NAMALWA (cell line): ENCODE measurements at regions not wholly inside any gene's neighbourhood (a gene's known extent, or its start where the extent isn't known, plus 50 kb on each side); places are given as distances from the start of the nearest gene placed in this dataset.

Experiments
- DNase-seq: peaks from one replicate; pipeline ENCODE4 v3.0.0-alpha.2; 2015; ENCODE audit warnings: low spot score

- DNase-seq = no peak
Observed at GRCh38 chr13:73618275-73618865, 515.8 kb downstream of the KLF12 start.

GRCh38 chr13:73616861-73617260 is 517.3 kb downstream of the KLF12 start:
- DNase-seq = no peak

- DNase-seq = no peak
Observed at GRCh38 chr13:73610799-73611592, 523.2 kb downstream of the KLF12 start.

GRCh38 chr13:73608711-73609485 is 525.3 kb downstream of the KLF12 start:
- no peak for DNase-seq

GRCh38 chr13:73608157-73608516 is 526.1 kb downstream of the KLF12 start:
- DNase-seq = no peak

GRCh38 chr13:73607489-73608156 is 526.6 kb downstream of the KLF12 start:
- no peak for DNase-seq

- no peak for DNase-seq
Observed at GRCh38 chr13:73603646-73604045, 530.6 kb downstream of the KLF12 start.

- DNase-seq = no peak
Observed at GRCh38 chr13:73602295-73602694, 531.9 kb downstream of the KLF12 start.

GRCh38 chr13:73601708-73602107 is 532.5 kb downstream of the KLF12 start:
- no peak for DNase-seq

- no peak for DNase-seq
Observed at GRCh38 chr13:73599232-73600128, 534.7 kb downstream of the KLF12 start.

- DNase-seq = no peak
Observed at GRCh38 chr13:73598020-73598712, 536.0 kb downstream of the KLF12 start.

- no peak for DNase-seq
Observed at GRCh38 chr13:73596382-73596781, 537.6 kb downstream of the KLF5 start.

- no peak for DNase-seq
Observed at GRCh38 chr13:73593199-73593765, 534.5 kb downstream of the KLF5 start.

- no peak for DNase-seq
Observed at GRCh38 chr13:73591861-73592260, 533.1 kb downstream of the KLF5 start.

GRCh38 chr13:73590795-73591194 is 532.0 kb downstream of the KLF5 start:
- no peak for DNase-seq

- no peak for DNase-seq
Observed at GRCh38 chr13:73585236-73585635, 526.4 kb downstream of the KLF5 start.

- DNase-seq = no peak
Observed at GRCh38 chr13:73583331-73583730, 524.5 kb downstream of the KLF5 start.

GRCh38 chr13:73580513-73581267 is 521.9 kb downstream of the KLF5 start:
- no peak for DNase-seq

GRCh38 chr13:73579574-73580274 is 520.9 kb downstream of the KLF5 start:
- no peak for DNase-seq
